NOMO-1 (cell line): ENCODE measurements at regions not wholly inside any gene's neighbourhood (a gene's known extent, or its start where the extent isn't known, plus 50 kb on each side); places are given as distances from the start of the nearest gene placed in this dataset.

Experiments used
- DNase-seq, 2 experiments: peaks; one replicate each; lab custom pipeline; 2025; ENCODE audit not compliant: unreplicated experiment in 2 of 2; lab: John Stamatoyannopoulos, UW

- DNase-seq: peak; percentile 41 to 53
Observed at GRCh38 chr1:58155418-58156123, 391.0 kb downstream of the OMA1 start.

DNA sequence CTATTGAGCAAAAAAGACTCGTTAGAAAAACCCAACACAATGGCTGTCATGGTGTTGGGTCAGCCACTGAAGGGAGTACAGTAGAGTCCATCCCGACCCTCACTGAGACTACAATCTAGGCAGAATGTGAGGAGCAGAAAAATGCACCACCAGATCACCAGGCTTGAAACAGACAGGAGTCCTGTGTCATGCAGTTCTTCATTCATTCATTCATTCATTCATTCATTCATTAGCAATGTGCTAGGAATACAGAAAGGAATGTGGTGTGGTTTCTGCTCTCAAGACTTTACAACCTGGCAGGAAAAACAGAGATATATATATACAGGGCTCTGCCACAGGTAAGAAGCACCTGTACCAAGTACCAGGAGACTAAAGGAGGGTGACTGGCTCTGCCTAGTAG lies 392.3 kb downstream of the OMA1 start:
- no peak for DNase-seq

- DNase-seq: no peak
Observed at GRCh38 chr1:58152697-58153096, 393.8 kb downstream of the OMA1 start.

DNA sequence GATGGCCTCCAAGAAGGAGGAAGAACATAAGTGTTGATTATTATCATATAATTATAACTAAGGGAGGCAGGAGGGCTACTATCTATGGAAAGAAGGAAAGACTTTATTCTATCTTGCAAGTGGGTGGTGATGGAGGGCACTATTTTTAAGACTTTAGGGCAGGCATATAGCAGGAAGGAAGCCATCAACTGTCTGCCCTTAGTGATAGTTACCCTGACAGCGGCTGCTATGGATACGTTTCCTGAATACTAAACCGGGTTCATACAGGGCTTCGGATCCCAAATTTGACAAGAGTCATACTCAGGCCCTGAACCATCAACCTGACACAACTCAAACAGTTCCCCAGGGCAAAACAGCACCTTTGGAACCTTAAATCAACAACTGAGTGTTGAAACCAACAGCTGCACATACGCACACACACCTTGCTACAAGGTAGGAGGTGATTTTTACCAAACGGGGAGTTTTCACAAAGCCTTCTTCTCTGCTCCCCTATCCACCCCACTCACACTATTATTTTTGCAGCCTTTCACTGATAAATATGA lies 397.2 kb downstream of the OMA1 start:
- no peak for DNase-seq

DNA sequence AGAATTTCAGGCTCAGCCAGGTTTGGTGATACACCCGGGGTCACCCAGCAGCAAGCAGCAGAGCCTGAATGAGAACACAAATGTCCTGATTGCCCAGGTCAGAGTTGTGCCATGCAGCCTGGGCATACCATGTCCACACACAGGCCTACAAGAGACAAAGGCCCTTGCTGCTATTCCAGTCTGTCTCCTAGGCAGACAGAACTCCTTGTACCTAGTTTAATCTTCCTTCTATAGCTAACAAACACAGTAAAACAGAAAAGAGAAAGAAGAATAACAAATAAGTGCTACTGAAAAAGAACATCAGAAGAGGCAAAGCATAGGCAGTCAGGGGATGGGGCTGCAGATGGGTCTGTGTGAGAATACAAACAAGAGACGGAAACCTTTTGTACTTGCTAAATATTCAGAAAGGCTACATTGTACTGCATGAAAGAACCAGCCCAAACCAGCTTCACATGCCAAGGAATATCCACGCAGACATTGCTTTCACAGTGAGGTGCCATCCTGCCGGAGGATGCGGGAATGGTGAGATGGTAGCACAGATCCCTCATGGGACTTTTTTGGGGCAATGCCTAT lies 401.7 kb downstream of the OMA1 start:
- DNase-seq: no peak

GRCh38 chr1:58143972-58144697 lies 402.4 kb downstream of the OMA1 start:
- DNase-seq: no peak

DNA sequence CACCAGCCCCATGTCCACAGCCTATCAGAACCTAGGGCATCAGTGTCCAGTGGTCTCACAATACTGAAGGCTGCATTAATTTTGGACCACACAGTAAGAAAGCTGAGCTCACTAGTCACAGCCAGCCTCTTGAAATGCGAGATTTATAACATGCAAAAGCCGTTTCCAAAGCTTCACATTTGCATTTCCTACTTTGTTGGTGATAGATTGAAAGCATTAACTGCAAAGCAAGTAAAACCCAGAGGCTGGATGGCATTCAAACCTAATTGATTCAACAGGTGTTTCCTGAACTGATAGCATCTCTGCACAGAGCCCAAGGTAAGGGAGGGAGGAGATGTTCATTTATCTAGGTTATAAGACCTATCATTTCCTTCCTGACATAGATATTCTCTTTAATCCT lies 410.1 kb downstream of the OMA1 start:
- no peak for DNase-seq

DNA sequence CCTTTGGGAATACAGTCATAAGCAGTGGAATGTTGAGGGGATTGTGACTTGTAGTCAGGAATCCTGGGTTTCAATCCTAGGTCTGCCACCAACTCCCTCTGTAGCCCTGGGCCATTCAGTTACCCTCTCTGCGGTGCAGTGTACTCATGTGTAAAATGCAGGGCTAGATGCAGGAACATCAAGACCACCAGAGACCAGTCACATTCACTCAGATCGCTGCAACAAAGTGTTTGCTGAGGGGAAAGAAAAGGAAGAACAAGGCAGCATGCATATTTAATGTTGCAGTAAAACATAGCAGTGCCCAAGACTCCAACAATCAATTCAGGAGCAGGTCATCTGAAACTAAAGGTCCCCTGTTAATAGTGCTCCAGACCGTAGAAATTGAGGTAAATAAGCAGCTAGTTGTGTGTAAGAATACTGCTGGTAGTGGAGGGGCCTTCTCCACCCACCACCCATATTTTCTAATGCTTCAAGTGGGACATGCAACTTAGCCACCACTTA lies 410.7 kb downstream of the OMA1 start:
- DNase-seq: no peak

DNA sequence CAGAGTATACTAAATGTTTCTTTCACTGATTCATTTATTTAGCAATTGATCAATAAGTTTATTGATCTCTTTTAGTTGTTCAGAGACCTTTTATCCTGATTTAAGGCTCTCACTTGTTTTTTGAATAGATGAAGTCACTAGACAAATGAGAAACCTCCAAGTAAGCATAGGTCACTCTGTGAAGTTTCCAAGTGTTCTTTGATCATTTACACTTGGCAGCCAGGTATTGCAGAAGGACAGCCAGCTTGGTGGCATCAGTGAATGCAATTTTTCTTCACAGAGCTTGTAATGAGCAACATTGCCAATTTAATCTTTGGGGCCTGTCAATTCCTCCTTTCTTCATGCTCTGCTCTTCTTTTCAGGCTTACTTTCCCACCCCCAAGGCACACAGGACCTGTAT lies 413.0 kb downstream of the OMA1 start:
- no peak for DNase-seq

- DNase-seq: no peak
Observed at GRCh38 chr1:58123051-58123450, 423.5 kb downstream of the OMA1 start.

- peak in 1 of 2 experiments; percentile 14 for DNase-seq
Observed at GRCh38 chr1:58119971-58120370, 426.6 kb downstream of the OMA1 start.

DNA sequence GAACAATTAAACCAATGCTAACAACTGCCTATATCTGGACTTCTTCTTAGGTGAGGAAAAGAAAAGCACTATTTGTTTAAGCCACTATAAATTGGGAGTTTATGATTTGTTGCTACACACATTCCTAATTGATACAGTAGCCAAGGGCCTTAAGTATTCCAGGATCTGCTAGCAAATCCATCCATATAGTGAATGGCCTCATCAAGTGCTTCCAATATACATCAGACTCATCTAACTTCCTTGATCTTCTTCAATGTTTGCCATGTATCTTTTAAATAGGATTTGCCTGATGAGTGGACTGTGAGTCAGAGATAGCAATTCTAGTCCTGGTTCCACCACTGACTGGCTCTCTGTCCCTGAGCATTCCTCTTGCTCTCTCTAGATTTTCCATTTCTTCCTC lies 430.2 kb downstream of the OMA1 start:
- no peak for DNase-seq

DNA sequence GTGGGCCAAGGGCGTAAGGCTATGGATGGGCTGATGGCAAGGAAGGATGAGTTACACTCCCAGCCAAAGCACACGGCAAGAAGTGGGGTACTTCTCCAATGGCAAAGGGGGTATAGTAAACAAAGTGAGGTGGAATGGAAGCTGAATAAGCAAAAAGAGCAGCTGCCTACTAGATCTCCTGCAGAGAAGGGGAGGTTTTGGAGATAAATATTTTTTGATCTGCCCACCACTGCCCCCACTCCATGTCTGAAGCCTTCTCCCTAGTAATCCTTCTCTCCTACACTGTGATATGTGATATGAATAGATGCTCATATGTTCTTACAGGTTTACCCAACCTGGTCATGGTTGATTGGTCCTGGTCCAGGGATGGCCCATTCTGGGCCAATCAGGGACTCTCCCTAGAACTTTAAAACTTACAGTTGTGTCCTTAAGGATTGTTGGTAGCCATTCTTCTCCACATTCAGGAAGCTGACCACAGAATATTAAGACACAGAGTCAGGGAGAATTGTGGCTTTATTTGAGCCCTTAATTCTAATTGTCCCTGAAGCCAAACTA lies 436.8 kb downstream of the OMA1 start:
- no peak for DNase-seq

GRCh38 chr1:58108783-58109182 lies 437.7 kb downstream of the OMA1 start:
- no peak for DNase-seq

DNA sequence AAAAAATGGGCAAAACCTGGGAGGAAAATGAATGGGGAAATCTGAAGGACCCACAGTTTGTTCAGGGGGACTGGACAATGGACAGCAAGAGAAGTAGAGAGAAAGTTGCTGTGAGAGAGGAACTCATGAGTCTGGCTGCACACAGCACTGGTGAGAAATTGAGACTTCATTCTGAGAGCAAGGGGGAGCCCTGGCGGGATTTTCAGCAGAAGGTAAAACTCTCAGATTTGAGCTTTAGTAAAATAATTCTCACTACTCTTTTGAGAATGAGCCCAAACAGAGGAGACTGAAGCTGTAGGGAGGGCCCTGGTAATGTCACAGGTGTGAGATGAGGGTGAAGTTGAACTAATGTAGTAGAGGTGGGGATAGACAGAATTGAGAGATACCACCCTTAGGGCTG lies 438.6 kb downstream of the OMA1 start:
- no peak for DNase-seq

GRCh38 chr1:58104960-58105359 lies 441.6 kb downstream of the OMA1 start:
- DNase-seq: peak; percentile 95 to 99

DNA sequence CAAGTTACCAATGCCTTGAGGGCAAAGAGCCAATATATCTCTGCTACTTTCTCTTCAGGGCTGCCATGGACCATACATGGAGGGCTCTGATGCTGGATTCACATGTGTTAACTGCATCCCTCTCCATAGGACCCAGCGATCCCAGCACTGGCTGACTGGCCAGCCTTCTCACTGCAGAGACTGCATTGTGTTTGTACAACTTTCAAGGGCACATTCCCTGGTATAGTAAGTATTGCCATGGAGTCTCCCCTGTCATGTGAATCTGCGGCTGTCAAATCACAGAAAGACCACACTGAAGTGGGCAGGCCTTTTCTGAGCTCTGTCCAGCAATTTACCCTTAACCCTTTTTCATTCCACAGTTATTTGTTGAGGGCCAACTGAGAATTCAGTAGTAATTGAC lies 449.8 kb downstream of the OMA1 start:
- DNase-seq: no peak

GRCh38 chr1:58095183-58095582 lies 451.3 kb downstream of the OMA1 start:
- no peak for DNase-seq

GRCh38 chr1:58094221-58094620 lies 452.3 kb downstream of the OMA1 start:
- peak; percentile 26 to 69 for DNase-seq

- DNase-seq: no peak
Observed at GRCh38 chr1:58090640-58091039, 455.9 kb downstream of the OMA1 start.

DNA sequence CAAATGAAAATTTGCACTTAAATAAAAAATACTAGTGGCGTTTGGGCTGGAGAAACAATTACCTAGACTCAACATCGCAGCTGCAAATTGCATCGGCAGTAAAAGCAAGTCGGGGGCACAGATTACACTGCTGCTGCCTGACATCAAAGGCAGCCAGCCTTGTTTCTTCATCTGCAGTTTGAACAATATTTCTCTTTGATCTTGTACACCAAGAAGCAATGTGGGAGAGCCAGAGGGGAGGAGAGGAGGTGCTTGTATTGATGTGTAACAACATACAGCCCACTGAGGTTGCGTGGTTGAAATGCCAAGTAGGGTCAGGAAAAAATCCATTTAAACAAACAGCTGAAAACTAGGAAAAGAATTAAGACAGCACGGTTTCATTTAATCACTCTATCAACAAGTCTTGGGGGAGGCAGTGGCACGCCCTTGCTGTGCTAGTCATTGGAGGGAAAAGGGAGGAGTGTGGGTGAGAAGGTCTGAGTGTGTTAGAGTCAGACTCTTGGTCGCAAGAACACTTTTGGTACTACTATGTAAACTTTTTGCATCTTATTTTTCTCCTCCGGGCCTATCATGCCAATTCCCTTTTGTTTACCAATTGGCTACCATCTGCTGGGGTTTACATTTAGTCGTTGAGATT lies 456.5 kb downstream of the OMA1 start:
- no peak for DNase-seq
